ENCODE measurements at regions not wholly inside any gene's neighbourhood (a gene's known extent, or its start where the extent isn't known, plus 50 kb on each side); places are given as distances from the start of the nearest gene placed in this dataset.

GRCh38 chr15:98363416-98363815, 284.9 kb upstream of the IGF1R start:
- H3K9me3 ChIP-seq (ENCODE audit: insufficient read depth, low read depth, low read length): no peaks in the 10 kb centered on the region
- no peak overlapping the region for H3K4me3 ChIP-seq (ENCODE audit: insufficient read depth, low read depth, low read length)
- no peaks in the 10 kb centered on the region for H3K36me3 ChIP-seq (ENCODE audit: insufficient read depth, low read length)
- no peak overlapping the region for H2AFZ ChIP-seq (ENCODE audit: low read depth, low read length)
- no peaks in the 10 kb centered on the region for H4K20me1 ChIP-seq (ENCODE audit: insufficient read depth, low read length)
- H3K79me2 ChIP-seq (ENCODE audit: insufficient read depth, low read length): no peaks in the 10 kb centered on the region
- no peaks in the 10 kb centered on the region for H3K4me1 ChIP-seq (ENCODE audit: insufficient read depth, low read length)
- no peak for TF ChIP-seq EZH2 (IDR thresholded peaks at IDR 0.05; ENCODE audit: insufficient read depth, low read length)
- TF ChIP-seq CTCF (IDR thresholded peaks at IDR 0.05; ENCODE audit: insufficient read depth, low read depth, low read length): no peak
- H3K27ac ChIP-seq (ENCODE audit: low read depth, low read length): no peak overlapping the region
- Mint-ChIP-seq H3K27me3 (ENCODE audit: low read depth, unreplicated experiment) (peaks cover 5% of the 10 kb centered on the region), H3K4me3 (ENCODE audit: unreplicated experiment) (no peak overlapping the region), H3K27ac (ENCODE audit: unreplicated experiment) (no peak overlapping the region), H3K4me1 (ENCODE audit: low read depth, unreplicated experiment) (no peaks in the 10 kb centered on the region), H3K36me3 (ENCODE audit: low read depth, unreplicated experiment) (no peaks in the 10 kb centered on the region), H3K9me3 (ENCODE audit: unreplicated experiment) (no peaks in the 10 kb centered on the region)
- no peaks in the 10 kb centered on the region for H3K27me3 ChIP-seq (ENCODE audit: insufficient read depth, low read length)
- DNase-seq (ENCODE audit: low read depth) (no peak), FAIRE-seq (no peak)
- H3K9ac ChIP-seq (ENCODE audit: low read length): no peak overlapping the region
- H3K4me2 ChIP-seq (ENCODE audit: low read length): no peak overlapping the region

- H3K27ac ChIP-seq (ENCODE audit: low read depth, low read length): no peak overlapping the region
- DNase-seq (ENCODE audit: low read depth) (no peak), FAIRE-seq (no peak)
- no peaks in the 10 kb centered on the region for H3K9me3 ChIP-seq (ENCODE audit: insufficient read depth, low read depth, low read length)
- no peaks in the 10 kb centered on the region for H3K79me2 ChIP-seq (ENCODE audit: insufficient read depth, low read length)
- no peaks in the 10 kb centered on the region for H3K36me3 ChIP-seq (ENCODE audit: insufficient read depth, low read length)
- no peaks in the 10 kb centered on the region for H4K20me1 ChIP-seq (ENCODE audit: insufficient read depth, low read length)
- no peaks in the 10 kb centered on the region for H3K4me1 Mint-ChIP-seq (ENCODE audit: low read depth, unreplicated experiment)
- no peaks in the 10 kb centered on the region for H3K4me1 ChIP-seq (ENCODE audit: insufficient read depth, low read length)
- H3K9me3 Mint-ChIP-seq (ENCODE audit: unreplicated experiment): no peaks in the 10 kb centered on the region
- H3K4me2 ChIP-seq (ENCODE audit: low read length): no peak overlapping the region
- no peak for TF ChIP-seq CTCF (IDR thresholded peaks at IDR 0.05; ENCODE audit: insufficient read depth, low read depth, low read length)
- TF ChIP-seq EZH2 (IDR thresholded peaks at IDR 0.05; ENCODE audit: insufficient read depth, low read length): no peak
- H3K9ac ChIP-seq (ENCODE audit: low read length): no peak overlapping the region
- no peak overlapping the region for H3K4me3 ChIP-seq (ENCODE audit: insufficient read depth, low read depth, low read length)
- H3K27me3 ChIP-seq (ENCODE audit: insufficient read depth, low read length): no peaks in the 10 kb centered on the region
- H3K27ac Mint-ChIP-seq (ENCODE audit: unreplicated experiment): no peak overlapping the region
- H3K4me3 Mint-ChIP-seq (ENCODE audit: unreplicated experiment): no peak overlapping the region
- H3K27me3 Mint-ChIP-seq (ENCODE audit: low read depth, unreplicated experiment): peaks cover 5% of the 10 kb centered on the region
- H2AFZ ChIP-seq (ENCODE audit: low read depth, low read length): no peak overlapping the region
- no peaks in the 10 kb centered on the region for H3K36me3 Mint-ChIP-seq (ENCODE audit: low read depth, unreplicated experiment)
Observed at GRCh38 chr15:98363955-98364354, 284.4 kb upstream of the IGF1R start.

GRCh38 chr15:98369081-98369716, 279.1 kb upstream of the IGF1R start:
- Histone ChIP-seq H3K9me3 (ENCODE audit: insufficient read depth, low read depth, low read length) (no peaks in the 10 kb centered on the region), H4K20me1 (ENCODE audit: insufficient read depth, low read length) (no peaks in the 10 kb centered on the region), H3K27me3 (ENCODE audit: insufficient read depth, low read length) (no peaks in the 10 kb centered on the region), H3K4me3 (ENCODE audit: insufficient read depth, low read depth, low read length) (no peak overlapping the region), H3K4me2 (ENCODE audit: low read length) (no peak overlapping the region), H3K9ac (ENCODE audit: low read length) (no peak overlapping the region), H3K79me2 (ENCODE audit: insufficient read depth, low read length) (no peaks in the 10 kb centered on the region), H3K4me1 (ENCODE audit: insufficient read depth, low read length) (no peaks in the 10 kb centered on the region), H3K27ac (ENCODE audit: low read depth, low read length) (no peak overlapping the region), H2AFZ (ENCODE audit: low read depth, low read length) (no peak overlapping the region), H3K36me3 (ENCODE audit: insufficient read depth, low read length) (no peaks in the 10 kb centered on the region)
- no peaks in the 10 kb centered on the region for H3K9me3 Mint-ChIP-seq (ENCODE audit: unreplicated experiment)
- no peak for TF ChIP-seq EZH2 (IDR thresholded peaks at IDR 0.05; ENCODE audit: insufficient read depth, low read length)
- TF ChIP-seq CTCF (IDR thresholded peaks at IDR 0.05; ENCODE audit: insufficient read depth, low read depth, low read length): no peak
- H3K4me1 Mint-ChIP-seq (ENCODE audit: low read depth, unreplicated experiment): peaks cover 3% of the 10 kb centered on the region
- FAIRE-seq: no peak
- H3K27me3 Mint-ChIP-seq (ENCODE audit: low read depth, unreplicated experiment): peaks cover 10% of the 10 kb centered on the region
- no peak for DNase-seq (ENCODE audit: low read depth)
- H3K36me3 Mint-ChIP-seq (ENCODE audit: low read depth, unreplicated experiment): no peaks in the 10 kb centered on the region
- H3K4me3 Mint-ChIP-seq (ENCODE audit: unreplicated experiment): no peak overlapping the region
- H3K27ac Mint-ChIP-seq (ENCODE audit: unreplicated experiment): no peak overlapping the region
